GM12872 (cell line): ENCODE measurements at regions not wholly inside any gene's neighbourhood (a gene's known extent, or its start where the extent isn't known, plus 50 kb on each side); places are given as distances from the start of the nearest gene placed in this dataset.
A peak's percentile ranks its signal among the peaks of the same experiment; 100 is the strongest.

Source experiments
- TF ChIP-seq, protein P1 (sequence below): IDR thresholded peaks from 3 replicates; pipeline ENCODE4 v1.5.1; 2011; ENCODE audit warnings: low read depth, mild to moderate bottlenecking, low read length, moderate library complexity; ENCODE audit not compliant: insufficient read depth

GRCh38 chr11:101334581-101334980 is 205.0 kb upstream of the PGR start:
- TF ChIP-seq, protein P1, sequence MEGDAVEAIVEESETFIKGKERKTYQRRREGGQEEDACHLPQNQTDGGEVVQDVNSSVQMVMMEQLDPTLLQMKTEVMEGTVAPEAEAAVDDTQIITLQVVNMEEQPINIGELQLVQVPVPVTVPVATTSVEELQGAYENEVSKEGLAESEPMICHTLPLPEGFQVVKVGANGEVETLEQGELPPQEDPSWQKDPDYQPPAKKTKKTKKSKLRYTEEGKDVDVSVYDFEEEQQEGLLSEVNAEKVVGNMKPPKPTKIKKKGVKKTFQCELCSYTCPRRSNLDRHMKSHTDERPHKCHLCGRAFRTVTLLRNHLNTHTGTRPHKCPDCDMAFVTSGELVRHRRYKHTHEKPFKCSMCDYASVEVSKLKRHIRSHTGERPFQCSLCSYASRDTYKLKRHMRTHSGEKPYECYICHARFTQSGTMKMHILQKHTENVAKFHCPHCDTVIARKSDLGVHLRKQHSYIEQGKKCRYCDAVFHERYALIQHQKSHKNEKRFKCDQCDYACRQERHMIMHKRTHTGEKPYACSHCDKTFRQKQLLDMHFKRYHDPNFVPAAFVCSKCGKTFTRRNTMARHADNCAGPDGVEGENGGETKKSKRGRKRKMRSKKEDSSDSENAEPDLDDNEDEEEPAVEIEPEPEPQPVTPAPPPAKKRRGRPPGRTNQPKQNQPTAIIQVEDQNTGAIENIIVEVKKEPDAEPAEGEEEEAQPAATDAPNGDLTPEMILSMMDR, result no peak

- TF ChIP-seq, protein P1, result no peak
Measured at GRCh38 chr11:101331411-101331810, 201.8 kb upstream of the PGR start.

DNA sequence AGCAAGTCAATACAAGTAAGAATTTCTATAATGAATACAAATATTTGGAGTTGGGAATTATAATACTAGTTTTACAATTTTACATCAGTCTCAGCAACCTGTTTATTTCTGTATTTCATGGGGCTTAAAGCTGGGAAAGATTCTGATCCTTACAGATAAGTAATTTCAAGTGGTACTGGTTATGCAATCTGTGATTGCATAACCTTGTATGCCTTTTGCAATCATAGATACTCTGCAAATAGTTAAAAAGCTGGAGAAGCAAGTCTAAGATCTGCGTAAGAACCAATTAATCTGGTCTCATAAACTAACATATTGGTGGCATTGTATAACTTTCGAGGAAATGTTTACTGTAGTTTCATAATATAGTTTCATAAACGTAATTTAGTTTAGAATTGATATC is 198.3 kb upstream of the PGR start:
- TF ChIP-seq, protein P1, result no peak

- TF ChIP-seq, protein P1, result no peak
Measured at GRCh38 chr11:101326141-101326540, 196.5 kb upstream of the PGR start.

DNA sequence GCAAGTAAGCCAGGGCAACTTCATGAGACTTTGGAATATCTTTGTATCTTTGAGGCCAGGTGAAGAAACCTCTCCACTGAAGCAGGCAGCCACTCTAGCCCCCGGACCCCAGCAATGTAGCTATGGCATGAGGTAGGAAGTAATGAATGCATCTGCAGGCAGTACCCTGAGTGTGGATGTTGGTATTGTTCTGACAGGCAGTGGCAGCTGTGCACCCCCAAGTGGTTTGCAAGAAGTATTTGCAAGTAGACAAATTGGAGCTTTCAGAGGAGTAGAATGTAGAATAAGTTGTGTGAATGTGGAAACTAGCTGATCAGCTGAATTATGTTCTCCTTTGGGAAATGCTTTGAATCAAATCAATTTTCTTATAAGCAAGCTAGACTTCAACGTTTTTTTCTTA is 194.4 kb upstream of the PGR start:
- TF ChIP-seq, protein P1, result 0 out of 3 replicates have a peak, but pooled peaks have one; percentile 11

GRCh38 chr11:101321222-101321621 is 191.6 kb upstream of the PGR start:
- TF ChIP-seq, protein P1, result peak; percentile 16; the same call in 1 of the 3 replicates

- TF ChIP-seq, protein P1, result no peak
Measured at GRCh38 chr11:101306721-101307120, 177.1 kb upstream of the PGR start.

- TF ChIP-seq, protein P1, result no peak
Measured at GRCh38 chr11:101305496-101305895, 175.9 kb upstream of the PGR start.
